GM12873 (cell line): ENCODE measurements at regions not wholly inside any gene's neighbourhood (a gene's known extent, or its start where the extent isn't known, plus 50 kb on each side); places are given as distances from the start of the nearest gene placed in this dataset.

Experiments used
- CTCF ChIP-seq: IDR thresholded peaks from 2 replicates; pipeline ENCODE4 v1.5.1; 2012; ENCODE audit warnings: low read depth, mild to moderate bottlenecking, moderate library complexity, low read length, control low read depth; ENCODE audit not compliant: insufficient read depth; ENCODE audit errors: missing control alignments

- no peak for TF ChIP-seq CTCF
These were observed 136.5 kb upstream of the MMADHC start for GRCh38 chr2:149724091-149724490.

DNA sequence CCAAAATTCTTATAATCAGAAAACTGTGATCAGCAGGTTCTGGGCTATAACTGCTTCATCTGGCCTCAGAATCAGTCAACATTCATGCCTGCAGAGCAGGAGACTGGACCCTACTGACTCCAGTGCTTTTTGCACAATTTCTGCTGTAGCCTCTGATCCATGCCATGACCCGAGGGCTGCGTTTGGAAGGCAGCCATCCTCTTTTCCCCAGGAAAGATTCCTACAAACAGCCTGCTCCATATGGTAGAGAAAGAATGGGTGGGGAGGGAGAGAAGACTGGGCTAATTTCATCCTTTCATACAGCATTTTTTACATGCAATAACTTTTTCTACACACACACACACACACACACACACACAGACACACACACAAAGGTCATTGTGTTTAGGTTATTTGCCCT, 133.0 kb upstream of the MMADHC start:
- no peak for TF ChIP-seq CTCF

GRCh38 chr2:149719695-149720094, 132.1 kb upstream of the MMADHC start:
- no peak for TF ChIP-seq CTCF

- no peak for TF ChIP-seq CTCF
These were observed 129.1 kb upstream of the MMADHC start for GRCh38 chr2:149716687-149717086.

- no peak for TF ChIP-seq CTCF
These were observed 128.3 kb upstream of the MMADHC start for GRCh38 chr2:149715894-149716293.

DNA sequence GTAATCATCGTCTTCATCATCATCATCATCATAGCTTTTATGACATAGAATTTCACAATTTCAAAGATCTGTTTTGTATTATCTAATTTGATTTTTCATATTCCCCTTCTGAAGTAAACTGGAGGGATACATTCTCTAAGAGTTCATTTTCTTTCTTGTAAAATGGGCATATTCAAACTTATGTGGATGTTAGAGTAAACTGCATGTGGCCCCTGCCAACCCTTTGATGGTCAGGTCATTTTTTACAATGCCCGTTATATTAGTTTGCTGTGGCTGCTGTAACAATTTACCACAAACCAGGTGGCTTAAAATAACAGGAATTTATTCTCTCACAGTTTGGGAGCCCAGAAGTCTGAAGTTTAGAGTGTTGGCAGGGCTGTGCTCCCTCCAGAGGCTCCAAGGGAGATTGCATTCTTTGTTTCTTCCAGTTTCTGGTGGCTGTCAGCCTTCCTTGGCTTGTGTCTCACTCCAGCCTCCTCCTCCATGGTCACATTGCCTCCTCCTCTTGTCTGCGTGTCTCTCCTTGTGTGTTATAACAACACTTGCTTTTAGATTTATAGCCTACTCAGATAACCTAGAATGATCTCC, 127.5 kb upstream of the MMADHC start:
- TF ChIP-seq CTCF: peak; percentile 66

- TF ChIP-seq CTCF: no peak
These were observed 122.1 kb upstream of the MMADHC start for GRCh38 chr2:149709496-149710263.
